GM19239 (cell line): ENCODE measurements at regions not wholly inside any gene's neighbourhood (a gene's known extent, or its start where the extent isn't known, plus 50 kb on each side); places are given as distances from the start of the nearest gene placed in this dataset.
A peak's percentile ranks its signal among the peaks of the same experiment; 100 is the strongest.
"Not testable (repeated sequence)": the region's sequence is repeated elsewhere in the genome, so short reads cannot be mapped to it uniquely, and the experiment has no call there.

ENCODE experiments used
- DNase-seq: peaks from one replicate; pipeline ENCODE4 v3.0.0; 2011; ENCODE audit warnings: low spot score; ENCODE audit not compliant: insufficient read length
- FAIRE-seq: peaks from 2 replicates; lab custom pipeline; 2011; peaks lifted over from hg19 to GRCh38; lab: Jason Lieb, UNC

GRCh38 chr4:77300996-77301395 is 144.0 kb downstream of the CCNG2 start:
- not testable (repeated sequence) for DNase-seq

GRCh38 chr4:77305766-77306165 is 148.8 kb downstream of the CCNG2 start:
- FAIRE-seq (no peak), DNase-seq (no peak)

More at GRCh38 chr4:77300996-77301395, 144.0 kb downstream of the CCNG2 start:
- FAIRE-seq: not testable (repeated sequence)

- FAIRE-seq (no peak), DNase-seq (no peak)
Measured at GRCh38 chr4:77306496-77306895, 149.5 kb downstream of the CCNG2 start.

- FAIRE-seq: peak; percentile 49
Measured at GRCh38 chr4:77308843-77309242, 151.8 kb downstream of the CCNG2 start.

GRCh38 chr4:77309496-77309895 is 152.5 kb downstream of the CCNG2 start:
- DNase-seq: no peak
- FAIRE-seq: no peak

More at GRCh38 chr4:77308843-77309242, 151.8 kb downstream of the CCNG2 start:
- DNase-seq: peak; percentile 25

GRCh38 chr4:77310931-77311330 is 153.9 kb downstream of the CCNG2 start:
- FAIRE-seq: no peak
- DNase-seq: no peak

GRCh38 chr4:77314697-77315096 is 157.7 kb downstream of the CCNG2 start:
- DNase-seq (no peak), FAIRE-seq (no peak)

- DNase-seq (no peak), FAIRE-seq (no peak)
Measured at GRCh38 chr4:77327151-77327550, 170.1 kb downstream of the CCNG2 start.

GRCh38 chr4:77332696-77333270 is 175.8 kb downstream of the CCNG2 start:
- FAIRE-seq: no peak
- DNase-seq: no peak

GRCh38 chr4:77336411-77337142 is 179.6 kb downstream of the CCNG2 start:
- FAIRE-seq (no peak), DNase-seq (no peak)

- FAIRE-seq (no peak), DNase-seq (no peak)
Measured at GRCh38 chr4:77342170-77342810, 185.3 kb downstream of the CCNG2 start.

- DNase-seq: no peak
- no peak for FAIRE-seq
Measured at GRCh38 chr4:77344001-77344400, 187.0 kb downstream of the CCNG2 start.

GRCh38 chr4:77344784-77345183 is 187.8 kb downstream of the CCNG2 start:
- DNase-seq: no peak
- no peak for FAIRE-seq

- DNase-seq (peak; percentile 7), FAIRE-seq (peak; percentile 85)
Measured at GRCh38 chr4:77347351-77347966, 190.5 kb downstream of the CCNG2 start.

GRCh38 chr4:77348815-77349214 is 191.8 kb downstream of the CCNG2 start:
- FAIRE-seq: no peak
- DNase-seq: no peak

- no peak for DNase-seq
Measured at GRCh38 chr4:77349364-77349763, 192.4 kb downstream of the CCNG2 start.

GRCh38 chr4:77349796-77350195 is 192.8 kb downstream of the CCNG2 start:
- FAIRE-seq: no peak
- no peak for DNase-seq

More at GRCh38 chr4:77349364-77349763, 192.4 kb downstream of the CCNG2 start:
- FAIRE-seq: no peak

- no peak for DNase-seq
Measured at GRCh38 chr4:77352192-77352591, 195.2 kb downstream of the CCNG2 start.

GRCh38 chr4:77353724-77354315 is 196.8 kb downstream of the CCNG2 start:
- not testable (repeated sequence) for DNase-seq

More at GRCh38 chr4:77352192-77352591, 195.2 kb downstream of the CCNG2 start:
- no peak for FAIRE-seq

GRCh38 chr4:77354550-77354949 is 197.5 kb downstream of the CCNG2 start:
- no peak for DNase-seq
- FAIRE-seq: no peak

More at GRCh38 chr4:77353724-77354315, 196.8 kb downstream of the CCNG2 start:
- peak; percentile 97 for FAIRE-seq
